Common myeloid progenitor, CD34-positive (primary cell): ENCODE measurements at regions not wholly inside any gene's neighbourhood (a gene's known extent, or its start where the extent isn't known, plus 50 kb on each side); places are given as distances from the start of the nearest gene placed in this dataset.
"Not testable (repeated sequence)": the region's sequence is repeated elsewhere in the genome, so short reads cannot be mapped to it uniquely, and the experiment has no call there.

Experiments used
- CTCF ChIA-PET: fragments of 350-600 bp; sonication (Branson Sonifier 250); formaldehyde crosslinking; loops from one replicate; lab custom pipeline; 2021; ENCODE audit warnings: antibody characterized with exemption; lab: Charles Lee
- POLR2A ChIA-PET: fragments of 350-600 bp; sonication (Branson Sonifier 250); formaldehyde crosslinking; loops from one replicate; lab custom pipeline; 2021; ENCODE audit warnings: antibody characterized with exemption; lab: Charles Lee
- DNase-seq, 3 donors: peaks; one replicate each; pipeline versions ENCODE4 v3.0.0 to v3.0.0-alpha.2; 2013
- H3K27ac ChIP-seq, 2 experiments: 1 replicate in 1 of 2; 2 replicates in 1 of 2; pipeline ENCODE4 v1.7.0; 2013; ENCODE audit warnings: inconsistent platforms in 2 of 2, low read length in 2 of 2, mild to moderate bottlenecking in 2 of 2, low read depth in 1 of 2, moderate library complexity in 1 of 2; ENCODE audit not compliant: severe bottlenecking in 2 of 2, insufficient read depth in 1 of 2, poor library complexity in 1 of 2
- H3K27me3 ChIP-seq, 5 experiments: replicated peaks in 2 of 5; 1 replicate in 3 of 5; 2 replicates in 2 of 5; pipeline versions ENCODE4 v1.6.1 to v1.7.0; 2013; ENCODE audit warnings: low read length in 4 of 5, mild to moderate bottlenecking in 2 of 5, moderate library complexity in 2 of 5, inconsistent platforms in 1 of 5; ENCODE audit not compliant: insufficient read depth in 5 of 5, control insufficient read depth in 4 of 5
- H3K36me3 ChIP-seq, 4 experiments: 1 replicate in 2 of 4; 2 replicates in 2 of 4; pipeline versions ENCODE4 v1.6.1 to v1.7.0; 2013; ENCODE audit warnings: low read length in 3 of 4, control low read depth in 1 of 4, mild to moderate bottlenecking in 1 of 4; ENCODE audit not compliant: control insufficient read depth in 4 of 4, insufficient read depth in 4 of 4
- H3K4me1 ChIP-seq, 4 experiments: 1 replicate in 3 of 4; 2 replicates in 1 of 4; pipeline versions ENCODE4 v1.6.1 to v1.7.1; 2013; ENCODE audit warnings: low read length in 3 of 4, mild to moderate bottlenecking in 3 of 4, control low read depth in 1 of 4, inconsistent platforms in 1 of 4, moderate library complexity in 1 of 4; ENCODE audit not compliant: control insufficient read depth in 4 of 4, insufficient read depth in 4 of 4; ENCODE audit errors: control extremely low read depth in 1 of 4
- H3K4me3 ChIP-seq, 7 experiments: 1 replicate in 4 of 7; 2 replicates in 3 of 7; pipeline versions ENCODE4 v1.5.1 to v1.7.0; 2013; ENCODE audit warnings: mild to moderate bottlenecking in 7 of 7, low read length in 6 of 7, moderate library complexity in 6 of 7, inconsistent platforms in 2 of 7, low read depth in 2 of 7, control low read depth in 1 of 7; ENCODE audit not compliant: insufficient read depth in 4 of 7, control insufficient read depth in 1 of 7; ENCODE audit errors: extremely low read depth in 1 of 7
- H3K9me3 ChIP-seq, 5 experiments: 1 replicate in 4 of 5; 2 replicates in 1 of 5; pipeline versions ENCODE4 v1.6.1 to v1.7.1; 2013; ENCODE audit warnings: low read length in 4 of 5, mild to moderate bottlenecking in 2 of 5, inconsistent platforms in 1 of 5, low read depth in 1 of 5, moderate library complexity in 1 of 5; ENCODE audit not compliant: control insufficient read depth in 4 of 5, insufficient read depth in 2 of 5; ENCODE audit errors: control extremely low read depth in 1 of 5
- WGBS: methylation state at CpG from one replicate; pipeline ENCODE4 v1.1.5; 2013; ENCODE audit not compliant: insufficient coverage; 5-methylcytosine and 5-hydroxymethylcytosine counted together

- H3K27me3 ChIP-seq, H3K36me3 ChIP-seq, DNase-seq, CTCF ChIA-PET, POLR2A ChIA-PET, H3K27ac ChIP-seq, H3K4me3 ChIP-seq, H3K4me1 ChIP-seq, H3K9me3 ChIP-seq: not testable (repeated sequence)
- 97% methylated on average over 18 of the region's 19 CpGs for WGBS
Measured at GRCh38 chr7:85249787-85250186, 62.9 kb upstream of the SEMA3D start.

GRCh38 chr7:85239109-85239508 is 52.3 kb upstream of the SEMA3D start:
- Histone ChIP-seq H3K27me3 (no peaks in the 10 kb centered on the region), H3K4me1 (peaks cover 0 to 19% (median 12%) of the 10 kb centered on the region in 4 experiments), H3K27ac (no peak overlapping the region), H3K36me3 (no peaks in the 10 kb centered on the region), H3K9me3 (no peaks in the 10 kb centered on the region), H3K4me3 (no peak overlapping the region)
- CTCF ChIA-PET = no interaction called here
- DNase-seq = no peak
- 84% methylated on average over 3 of the region's 4 CpGs for WGBS
- POLR2A ChIA-PET = no interaction called here

DNA sequence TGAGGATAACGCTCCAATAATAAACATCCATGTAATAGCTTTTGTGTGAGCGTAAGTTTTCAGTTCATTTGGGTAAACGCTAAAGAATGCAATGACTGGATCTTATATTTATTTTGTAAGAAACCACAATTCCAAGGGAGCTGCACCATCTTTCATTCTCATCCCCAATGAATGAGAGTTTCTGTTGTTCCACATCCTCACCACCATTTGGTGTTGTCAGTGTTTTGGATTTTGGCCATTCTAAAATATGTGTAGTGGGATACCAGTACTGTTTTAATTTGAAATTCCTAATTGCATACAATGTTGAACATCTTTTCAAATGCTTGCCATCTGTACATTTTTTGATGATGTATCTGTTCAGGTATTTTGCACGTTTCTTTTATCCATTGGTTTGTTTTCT is 50.9 kb upstream of the SEMA3D start:
- Histone ChIP-seq H3K36me3 (no peaks in the 10 kb centered on the region), H3K4me1 (peaks cover 0 to 8% (median 3%) of the 10 kb centered on the region in 4 experiments), H3K27ac (no peak overlapping the region), H3K27me3 (no peaks in the 10 kb centered on the region), H3K4me3 (no peak overlapping the region), H3K9me3 (no peaks in the 10 kb centered on the region)
- POLR2A ChIA-PET = no interaction called here
- WGBS = no CpG with 5 or more reads among the region's 4 CpGs
- DNase-seq = no peak
- CTCF ChIA-PET = no interaction called here
